RPMI7951 (cell line): ENCODE measurements at regions not wholly inside any gene's neighbourhood (a gene's known extent, or its start where the extent isn't known, plus 50 kb on each side); places are given as distances from the start of the nearest gene placed in this dataset.

ENCODE experiments used
- DNase-seq: peaks from one replicate; pipeline ENCODE4 v3.0.0-alpha.2; 2012; ENCODE audit warnings: low read depth

- DNase-seq: no peak
Observed at GRCh38 chr12:67534046-67534445, 114.5 kb upstream of the DYRK2 start.

- peak; percentile 86 for DNase-seq
Observed at GRCh38 chr12:67534681-67535080, 113.9 kb upstream of the DYRK2 start.

- no peak for DNase-seq
Observed at GRCh38 chr12:67535176-67535575, 113.4 kb upstream of the DYRK2 start.

- DNase-seq: no peak
Observed at GRCh38 chr12:67535971-67536370, 112.6 kb upstream of the DYRK2 start.

- DNase-seq: no peak
Observed at GRCh38 chr12:67539329-67539728, 109.2 kb upstream of the DYRK2 start.

GRCh38 chr12:67539946-67540345 lies 108.6 kb upstream of the DYRK2 start:
- peak; percentile 9 for DNase-seq

GRCh38 chr12:67540920-67541624 lies 107.5 kb upstream of the DYRK2 start:
- DNase-seq: no peak

GRCh38 chr12:67541625-67541991 lies 106.9 kb upstream of the DYRK2 start:
- no peak for DNase-seq

- no peak for DNase-seq
Observed at GRCh38 chr12:67543021-67543770, 105.3 kb upstream of the DYRK2 start.

GRCh38 chr12:67545298-67545697 lies 103.2 kb upstream of the DYRK2 start:
- DNase-seq: no peak

GRCh38 chr12:67546746-67547145 lies 101.8 kb upstream of the DYRK2 start:
- no peak for DNase-seq

- peak; percentile 14 for DNase-seq
Observed at GRCh38 chr12:67555075-67555717, 93.3 kb upstream of the DYRK2 start.

- no peak for DNase-seq
Observed at GRCh38 chr12:67558775-67559174, 89.8 kb upstream of the DYRK2 start.

- no peak for DNase-seq
Observed at GRCh38 chr12:67559751-67560150, 88.8 kb upstream of the DYRK2 start.

GRCh38 chr12:67562513-67563287 lies 85.8 kb upstream of the DYRK2 start:
- DNase-seq: no peak

- no peak for DNase-seq
Observed at GRCh38 chr12:67568055-67568454, 80.5 kb upstream of the DYRK2 start.

- no peak for DNase-seq
Observed at GRCh38 chr12:67572492-67572891, 76.1 kb upstream of the DYRK2 start.

GRCh38 chr12:67573566-67573965 lies 75.0 kb upstream of the DYRK2 start:
- no peak for DNase-seq

GRCh38 chr12:67578976-67579661 lies 69.4 kb upstream of the DYRK2 start:
- peak; percentile 34 for DNase-seq

- no peak for DNase-seq
Observed at GRCh38 chr12:67579662-67580003, 68.9 kb upstream of the DYRK2 start.

GRCh38 chr12:67582238-67582834 lies 66.2 kb upstream of the DYRK2 start:
- DNase-seq: no peak
